KMS-11 (cell line): ENCODE measurements at regions not wholly inside any gene's neighbourhood (a gene's known extent, or its start where the extent isn't known, plus 50 kb on each side); places are given as distances from the start of the nearest gene placed in this dataset.

Experiments used
- H2AFZ ChIP-seq: fragments of 200-600 bp; sonication (generic); 2 replicates; pipeline ENCODE4 v1.6.1; 2016; ENCODE audit warnings: antibody characterized with exemption, mixed run types, low read depth
- H3K27ac ChIP-seq: fragments of 200-600 bp; sonication (generic); 2 replicates; pipeline ENCODE4 v1.6.1; 2016; ENCODE audit warnings: mild to moderate bottlenecking, mixed run types
- H3K27me3 ChIP-seq: fragments of 200-600 bp; sonication (generic); 2 replicates; pipeline ENCODE4 v1.6.1; 2017; ENCODE audit warnings: mild to moderate bottlenecking, low read depth, mixed run types, moderate library complexity; ENCODE audit not compliant: insufficient read depth
- H3K36me3 ChIP-seq: fragments of 200-600 bp; sonication (generic); 2 replicates; pipeline ENCODE4 v1.6.1; 2017; ENCODE audit warnings: mild to moderate bottlenecking, mixed run types; ENCODE audit not compliant: insufficient read depth
- H3K4me1 ChIP-seq: fragments of 200-600 bp; sonication (generic); 2 replicates; pipeline ENCODE4 v1.6.1; 2016; ENCODE audit warnings: mild to moderate bottlenecking, low read depth, mixed run types; ENCODE audit not compliant: poor library complexity, severe bottlenecking
- H3K4me2 ChIP-seq: fragments of 200-600 bp; sonication (generic); 2 replicates; pipeline ENCODE4 v1.7.0; 2016; ENCODE audit warnings: mild to moderate bottlenecking, mixed run types
- H3K4me3 ChIP-seq: fragments of 200-600 bp; sonication (generic); IDR thresholded peaks from 2 replicates; pipeline ENCODE4 v1.6.1; 2017; ENCODE audit warnings: low read depth, low read length, mixed read lengths; ENCODE audit not compliant: insufficient read depth
- H3K79me2 ChIP-seq: fragments of 200-600 bp; sonication (generic); 2 replicates; pipeline ENCODE4 v1.6.1; 2016; ENCODE audit warnings: low read depth, mixed run types; ENCODE audit not compliant: insufficient read depth
- H3K9ac ChIP-seq: fragments of 200-600 bp; sonication (generic); 2 replicates; pipeline ENCODE4 v1.6.1; 2016; ENCODE audit warnings: mild to moderate bottlenecking, mixed run types
- H4K20me1 ChIP-seq: fragments of 200-600 bp; sonication (generic); 2 replicates; pipeline ENCODE4 v1.6.1; 2016; ENCODE audit warnings: mild to moderate bottlenecking, mixed run types; ENCODE audit not compliant: insufficient read depth
- TF ChIP-seq, protein P1 (sequence below): fragments of 200-600 bp; sonication (generic); conservative IDR thresholded peaks from 2 replicates; pipeline ENCODE4 v1.6.1; 2017; ENCODE audit warnings: low read depth, mild to moderate bottlenecking, antibody characterized with exemption, low read length, moderate library complexity, mixed read lengths

DNA sequence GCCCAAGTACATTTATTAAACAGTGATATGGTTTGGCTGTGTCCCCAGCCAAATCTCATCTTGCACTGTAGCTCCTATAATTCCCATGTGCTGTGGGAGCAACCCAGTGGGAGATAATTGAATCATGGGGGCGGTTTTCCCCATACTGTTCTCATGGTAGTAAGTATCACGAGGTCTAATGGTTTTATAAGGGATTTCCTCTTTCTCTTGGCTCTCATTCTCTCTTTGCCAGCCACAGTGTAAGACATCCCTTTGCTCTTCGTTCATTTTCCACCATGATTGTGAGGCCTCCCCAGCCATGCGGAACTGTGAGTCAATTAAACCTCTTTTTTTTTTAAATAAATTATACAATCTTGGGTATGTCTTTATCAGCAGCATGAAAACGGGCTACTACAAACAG lies 228.0 kb upstream of the TP63 start:
- Histone ChIP-seq H3K27me3 (no peaks in the 10 kb centered on the region), H3K27ac (no peak overlapping the region), H3K36me3 (no peaks in the 10 kb centered on the region), H3K4me2 (no peak overlapping the region), H2AFZ (no peak overlapping the region), H3K9ac (no peak overlapping the region), H3K4me3 (no peak overlapping the region), H4K20me1 (no peaks in the 10 kb centered on the region), H3K79me2 (no peaks in the 10 kb centered on the region), H3K4me1 (no peaks in the 10 kb centered on the region)
- TF ChIP-seq, protein P1, sequence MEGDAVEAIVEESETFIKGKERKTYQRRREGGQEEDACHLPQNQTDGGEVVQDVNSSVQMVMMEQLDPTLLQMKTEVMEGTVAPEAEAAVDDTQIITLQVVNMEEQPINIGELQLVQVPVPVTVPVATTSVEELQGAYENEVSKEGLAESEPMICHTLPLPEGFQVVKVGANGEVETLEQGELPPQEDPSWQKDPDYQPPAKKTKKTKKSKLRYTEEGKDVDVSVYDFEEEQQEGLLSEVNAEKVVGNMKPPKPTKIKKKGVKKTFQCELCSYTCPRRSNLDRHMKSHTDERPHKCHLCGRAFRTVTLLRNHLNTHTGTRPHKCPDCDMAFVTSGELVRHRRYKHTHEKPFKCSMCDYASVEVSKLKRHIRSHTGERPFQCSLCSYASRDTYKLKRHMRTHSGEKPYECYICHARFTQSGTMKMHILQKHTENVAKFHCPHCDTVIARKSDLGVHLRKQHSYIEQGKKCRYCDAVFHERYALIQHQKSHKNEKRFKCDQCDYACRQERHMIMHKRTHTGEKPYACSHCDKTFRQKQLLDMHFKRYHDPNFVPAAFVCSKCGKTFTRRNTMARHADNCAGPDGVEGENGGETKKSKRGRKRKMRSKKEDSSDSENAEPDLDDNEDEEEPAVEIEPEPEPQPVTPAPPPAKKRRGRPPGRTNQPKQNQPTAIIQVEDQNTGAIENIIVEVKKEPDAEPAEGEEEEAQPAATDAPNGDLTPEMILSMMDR: no peak

- Histone ChIP-seq H3K27ac (no peak overlapping the region), H4K20me1 (no peaks in the 10 kb centered on the region), H2AFZ (no peak overlapping the region), H3K4me1 (no peaks in the 10 kb centered on the region), H3K4me3 (no peak overlapping the region), H3K79me2 (no peaks in the 10 kb centered on the region), H3K9ac (no peak overlapping the region), H3K4me2 (no peak overlapping the region), H3K27me3 (no peaks in the 10 kb centered on the region), H3K36me3 (no peaks in the 10 kb centered on the region)
- TF ChIP-seq, protein P1: no peak
Observed at GRCh38 chr3:189404024-189404423, 227.2 kb upstream of the TP63 start.

GRCh38 chr3:189404797-189405484 lies 226.2 kb upstream of the TP63 start:
- H3K9ac ChIP-seq: no peak overlapping the region
- no peak overlapping the region for H3K4me2 ChIP-seq
- H3K4me1 ChIP-seq: no peaks in the 10 kb centered on the region
- H3K36me3 ChIP-seq: no peaks in the 10 kb centered on the region
- H3K4me3 ChIP-seq: no peak overlapping the region
- no peak overlapping the region for H2AFZ ChIP-seq
- H3K27me3 ChIP-seq: no peaks in the 10 kb centered on the region
- TF ChIP-seq, protein P1: no peak
- H3K27ac ChIP-seq: no peak overlapping the region
- H4K20me1 ChIP-seq: no peaks in the 10 kb centered on the region
- H3K79me2 ChIP-seq: no peaks in the 10 kb centered on the region

GRCh38 chr3:189406148-189406547 lies 225.0 kb upstream of the TP63 start:
- Histone ChIP-seq H4K20me1 (no peaks in the 10 kb centered on the region), H3K79me2 (no peaks in the 10 kb centered on the region), H3K36me3 (no peaks in the 10 kb centered on the region), H3K27ac (no peak overlapping the region), H3K27me3 (no peaks in the 10 kb centered on the region), H3K9ac (no peak overlapping the region), H2AFZ (no peak overlapping the region), H3K4me3 (no peak overlapping the region), H3K4me2 (no peak overlapping the region), H3K4me1 (no peaks in the 10 kb centered on the region)
- TF ChIP-seq, protein P1: no peak
